Astrocyte (in vitro differentiated cells and primary cell): ENCODE measurements at regions not wholly inside any gene's neighbourhood (a gene's known extent, or its start where the extent isn't known, plus 50 kb on each side); places are given as distances from the start of the nearest gene placed in this dataset.

Experiments
- DNase-seq: peaks from one replicate; pipeline ENCODE4 v3.0.0-alpha.2; 2010; ENCODE audit warnings: low read depth
- FAIRE-seq: peaks from 2 replicates; lab custom pipeline; 2011; peaks lifted over from hg19 to GRCh38; lab: Jason Lieb, UNC
- H2AFZ ChIP-seq: 2 replicates; pipeline ENCODE4 v1.6.0; 2012; ENCODE audit warnings: low read depth, low read length, inconsistent platforms
- H3K27ac ChIP-seq: 2 replicates; pipeline ENCODE4 v1.5.1; 2011; ENCODE audit warnings: low read depth, low read length, inconsistent platforms
- H3K27me3 ChIP-seq: 2 replicates; pipeline ENCODE4 v1.6.0; 2011; ENCODE audit warnings: low read length, inconsistent platforms; ENCODE audit not compliant: insufficient read depth
- H3K36me3 ChIP-seq: 2 replicates; pipeline ENCODE4 v1.5.1; 2011; ENCODE audit warnings: low read length, inconsistent platforms; ENCODE audit not compliant: insufficient read depth
- H3K4me1 ChIP-seq: 2 replicates; pipeline ENCODE4 v1.5.1; 2011; ENCODE audit warnings: low read length, inconsistent platforms; ENCODE audit not compliant: insufficient read depth
- H3K4me2 ChIP-seq: 2 replicates; pipeline ENCODE4 v1.6.0; 2012; ENCODE audit warnings: low read length, inconsistent platforms
- H3K4me3 ChIP-seq: 2 replicates; pipeline ENCODE4 v1.5.1; 2011; ENCODE audit warnings: low read depth, mild to moderate bottlenecking, low read length, inconsistent platforms; ENCODE audit not compliant: insufficient read depth
- H3K79me2 ChIP-seq: 2 replicates; pipeline ENCODE4 v1.6.0; 2012; ENCODE audit warnings: mild to moderate bottlenecking, low read length, inconsistent platforms; ENCODE audit not compliant: insufficient read depth
- H3K9ac ChIP-seq: 2 replicates; pipeline ENCODE4 v1.6.0; 2012; ENCODE audit warnings: mild to moderate bottlenecking, low read length, inconsistent platforms
- H3K9me3 ChIP-seq: 2 replicates; pipeline ENCODE4 v1.5.1; 2012; ENCODE audit warnings: low read depth, mild to moderate bottlenecking, low read length, inconsistent platforms; ENCODE audit not compliant: insufficient read depth
- H4K20me1 ChIP-seq: 2 replicates; pipeline ENCODE4 v1.6.0; 2012; ENCODE audit warnings: low read length, inconsistent platforms; ENCODE audit not compliant: insufficient read depth
- H3K27ac Mint-ChIP-seq: one replicate; pipeline ENCODE4 v1.8.0; 2021; ENCODE audit warnings: mild to moderate bottlenecking, mixed read lengths; ENCODE audit not compliant: unreplicated experiment
- H3K27me3 Mint-ChIP-seq: one replicate; pipeline ENCODE4 v1.8.0; 2021; ENCODE audit warnings: low read depth, mixed read lengths; ENCODE audit not compliant: unreplicated experiment
- H3K36me3 Mint-ChIP-seq: one replicate; pipeline ENCODE4 v1.8.0; 2021; ENCODE audit warnings: low read depth, mixed read lengths; ENCODE audit not compliant: unreplicated experiment
- H3K4me1 Mint-ChIP-seq: one replicate; pipeline ENCODE4 v1.8.0; 2021; ENCODE audit warnings: low read depth, mixed read lengths; ENCODE audit not compliant: unreplicated experiment
- H3K4me3 Mint-ChIP-seq: one replicate; pipeline ENCODE4 v1.8.0; 2021; ENCODE audit warnings: mild to moderate bottlenecking, moderate library complexity, mixed read lengths; ENCODE audit not compliant: unreplicated experiment
- H3K9me3 Mint-ChIP-seq: one replicate; pipeline ENCODE4 v1.8.0; 2021; ENCODE audit warnings: mild to moderate bottlenecking, mixed read lengths; ENCODE audit not compliant: unreplicated experiment
- EZH2 ChIP-seq: IDR thresholded peaks from 2 replicates; pipeline ENCODE4 v1.6.1; 2012; ENCODE audit warnings: mild to moderate bottlenecking, low read length, inconsistent platforms; ENCODE audit not compliant: insufficient read depth
- TF ChIP-seq, protein P1 (sequence below): IDR thresholded peaks from 2 replicates; pipeline ENCODE4 v1.5.1; 2011; ENCODE audit warnings: low read depth, mild to moderate bottlenecking, inconsistent platforms, low read length, moderate library complexity; ENCODE audit not compliant: insufficient read depth

DNA sequence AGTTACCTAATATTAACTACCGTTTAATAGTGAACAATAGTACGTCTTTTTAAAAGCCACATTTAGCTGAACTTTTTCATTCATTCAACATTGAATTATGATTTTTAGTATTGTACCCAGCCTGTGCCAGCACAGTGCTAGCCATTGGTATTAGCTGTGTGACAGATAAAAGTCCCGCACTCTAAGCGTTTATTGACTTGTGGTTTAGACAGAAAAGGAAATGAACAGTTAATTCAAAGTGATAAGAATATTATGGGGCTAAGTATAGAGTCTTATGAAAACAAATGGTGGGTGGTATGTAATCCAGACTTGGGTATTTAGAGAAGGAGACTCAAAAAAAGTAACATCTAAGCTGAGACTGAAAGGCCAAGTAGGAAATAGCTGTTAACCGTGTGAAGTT is 202.3 kb downstream of the RPS12 start:
- H3K4me1 ChIP-seq: peaks cover 2% of the 10 kb centered on the region
- H3K36me3 ChIP-seq: no peaks in the 10 kb centered on the region
- Mint-ChIP-seq H3K9me3 (no peaks in the 10 kb centered on the region), H3K36me3 (no peaks in the 10 kb centered on the region), H3K4me1 (peaks cover 4% of the 10 kb centered on the region), H3K27ac (no peak overlapping the region), H3K4me3 (no peak overlapping the region), H3K27me3 (no peaks in the 10 kb centered on the region)
- no peak overlapping the region for H3K4me3 ChIP-seq
- H3K4me2 ChIP-seq: peak overlapping the region; percentile 30
- DNase-seq: no peak
- H4K20me1 ChIP-seq: no peaks in the 10 kb centered on the region
- no peak for TF ChIP-seq EZH2
- TF ChIP-seq, protein P1, sequence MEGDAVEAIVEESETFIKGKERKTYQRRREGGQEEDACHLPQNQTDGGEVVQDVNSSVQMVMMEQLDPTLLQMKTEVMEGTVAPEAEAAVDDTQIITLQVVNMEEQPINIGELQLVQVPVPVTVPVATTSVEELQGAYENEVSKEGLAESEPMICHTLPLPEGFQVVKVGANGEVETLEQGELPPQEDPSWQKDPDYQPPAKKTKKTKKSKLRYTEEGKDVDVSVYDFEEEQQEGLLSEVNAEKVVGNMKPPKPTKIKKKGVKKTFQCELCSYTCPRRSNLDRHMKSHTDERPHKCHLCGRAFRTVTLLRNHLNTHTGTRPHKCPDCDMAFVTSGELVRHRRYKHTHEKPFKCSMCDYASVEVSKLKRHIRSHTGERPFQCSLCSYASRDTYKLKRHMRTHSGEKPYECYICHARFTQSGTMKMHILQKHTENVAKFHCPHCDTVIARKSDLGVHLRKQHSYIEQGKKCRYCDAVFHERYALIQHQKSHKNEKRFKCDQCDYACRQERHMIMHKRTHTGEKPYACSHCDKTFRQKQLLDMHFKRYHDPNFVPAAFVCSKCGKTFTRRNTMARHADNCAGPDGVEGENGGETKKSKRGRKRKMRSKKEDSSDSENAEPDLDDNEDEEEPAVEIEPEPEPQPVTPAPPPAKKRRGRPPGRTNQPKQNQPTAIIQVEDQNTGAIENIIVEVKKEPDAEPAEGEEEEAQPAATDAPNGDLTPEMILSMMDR: no peak
- H3K79me2 ChIP-seq: no peaks in the 10 kb centered on the region
- FAIRE-seq: no peak
- no peak overlapping the region for H3K9ac ChIP-seq
- no peaks in the 10 kb centered on the region for H3K9me3 ChIP-seq
- no peak overlapping the region for H2AFZ ChIP-seq
- H3K27me3 ChIP-seq: no peaks in the 10 kb centered on the region
- no peak overlapping the region for H3K27ac ChIP-seq

DNA sequence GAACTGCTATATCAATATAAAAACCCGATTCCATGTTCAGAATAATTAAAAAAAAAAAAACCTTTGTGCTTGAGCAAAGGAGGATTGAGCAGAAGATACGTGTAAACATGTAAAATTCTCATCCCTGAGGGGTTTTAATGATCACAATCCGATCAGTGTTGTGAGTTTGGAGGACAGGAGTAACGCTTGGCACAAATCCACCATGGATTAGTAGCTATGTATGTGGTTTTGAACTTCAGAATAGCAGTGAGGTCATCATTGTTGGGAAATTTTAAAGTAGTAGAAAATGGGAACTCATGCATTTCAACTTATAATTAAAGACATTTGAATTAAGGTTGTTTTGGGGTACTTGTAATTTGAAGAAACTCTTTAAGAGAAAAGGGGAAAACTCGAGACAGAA is 203.2 kb downstream of the RPS12 start:
- H3K4me2 ChIP-seq: no peak overlapping the region

DNA sequence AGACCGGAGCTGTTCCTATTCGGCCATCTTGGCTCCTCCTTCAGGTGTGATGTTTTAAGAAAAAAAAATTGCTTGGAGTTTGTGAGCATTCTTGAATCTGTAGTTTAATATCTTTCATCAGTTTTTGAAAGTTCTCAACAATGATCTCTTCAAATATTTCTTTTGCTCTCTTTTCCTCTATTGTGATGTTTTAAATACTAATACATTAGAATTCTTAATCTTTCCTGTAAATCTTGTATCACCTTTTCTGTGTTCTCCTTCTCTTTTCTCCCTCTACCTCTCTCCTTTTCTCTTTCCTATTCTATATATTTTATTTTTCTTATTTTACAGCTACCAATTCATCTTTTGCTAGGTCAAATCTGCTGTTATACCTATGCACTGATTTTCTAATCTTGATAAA is 212.3 kb downstream of the RPS12 start:
- H3K27me3 Mint-ChIP-seq: no peaks in the 10 kb centered on the region
- TF ChIP-seq, protein P1: no peak
- TF ChIP-seq EZH2: no peak
- no peaks in the 10 kb centered on the region for H3K27me3 ChIP-seq
- H2AFZ ChIP-seq: no peak overlapping the region
- DNase-seq (no peak), FAIRE-seq (no peak)
- H3K4me2 ChIP-seq: no peak overlapping the region
- H3K36me3 Mint-ChIP-seq: no peaks in the 10 kb centered on the region
- H3K79me2 ChIP-seq: no peaks in the 10 kb centered on the region
- H3K4me3 ChIP-seq: no peak overlapping the region
- no peaks in the 10 kb centered on the region for H3K9me3 Mint-ChIP-seq
- no peaks in the 10 kb centered on the region for H4K20me1 ChIP-seq
- no peaks in the 10 kb centered on the region for H3K9me3 ChIP-seq
- H3K27ac Mint-ChIP-seq: no peak overlapping the region
- H3K4me3 Mint-ChIP-seq: no peak overlapping the region
- no peaks in the 10 kb centered on the region for H3K4me1 ChIP-seq
- H3K9ac ChIP-seq: no peak overlapping the region
- no peak overlapping the region for H3K27ac ChIP-seq
- H3K36me3 ChIP-seq: no peaks in the 10 kb centered on the region
- no peaks in the 10 kb centered on the region for H3K4me1 Mint-ChIP-seq

More for the DNA sequence above, 203.2 kb downstream of the RPS12 start:
- Histone ChIP-seq H3K36me3 (no peaks in the 10 kb centered on the region), H3K9me3 (no peaks in the 10 kb centered on the region), H2AFZ (no peak overlapping the region), H3K4me1 (peaks cover 2% of the 10 kb centered on the region), H3K9ac (no peak overlapping the region), H3K79me2 (no peaks in the 10 kb centered on the region), H3K4me3 (no peak overlapping the region), H3K27me3 (no peaks in the 10 kb centered on the region), H3K27ac (no peak overlapping the region), H4K20me1 (no peaks in the 10 kb centered on the region)
- peak; percentile 34 for DNase-seq
- H3K4me1 Mint-ChIP-seq: peaks cover 4% of the 10 kb centered on the region
- H3K36me3 Mint-ChIP-seq: no peaks in the 10 kb centered on the region
- no peak overlapping the region for H3K4me3 Mint-ChIP-seq
- no peaks in the 10 kb centered on the region for H3K9me3 Mint-ChIP-seq
- no peaks in the 10 kb centered on the region for H3K27me3 Mint-ChIP-seq
- H3K27ac Mint-ChIP-seq: no peak overlapping the region
- FAIRE-seq: no peak
- TF ChIP-seq EZH2: no peak
- TF ChIP-seq, protein P1: no peak
